Astrocyte (in vitro differentiated cells and primary cell): ENCODE measurements at regions not wholly inside any gene's neighbourhood (a gene's known extent, or its start where the extent isn't known, plus 50 kb on each side); places are given as distances from the start of the nearest gene placed in this dataset.

ENCODE experiments used
- DNase-seq: peaks from one replicate; pipeline ENCODE4 v3.0.0-alpha.2; 2010; ENCODE audit warnings: low read depth
- FAIRE-seq: peaks from 2 replicates; lab custom pipeline; 2011; peaks lifted over from hg19 to GRCh38; lab: Jason Lieb, UNC
- H2AFZ ChIP-seq: 2 replicates; pipeline ENCODE4 v1.6.0; 2012; ENCODE audit warnings: low read depth, low read length, inconsistent platforms
- H3K27ac ChIP-seq: 2 replicates; pipeline ENCODE4 v1.5.1; 2011; ENCODE audit warnings: low read depth, low read length, inconsistent platforms
- H3K27me3 ChIP-seq: 2 replicates; pipeline ENCODE4 v1.6.0; 2011; ENCODE audit warnings: low read length, inconsistent platforms; ENCODE audit not compliant: insufficient read depth
- H3K36me3 ChIP-seq: 2 replicates; pipeline ENCODE4 v1.5.1; 2011; ENCODE audit warnings: low read length, inconsistent platforms; ENCODE audit not compliant: insufficient read depth
- H3K4me1 ChIP-seq: 2 replicates; pipeline ENCODE4 v1.5.1; 2011; ENCODE audit warnings: low read length, inconsistent platforms; ENCODE audit not compliant: insufficient read depth
- H3K4me2 ChIP-seq: 2 replicates; pipeline ENCODE4 v1.6.0; 2012; ENCODE audit warnings: low read length, inconsistent platforms
- H3K4me3 ChIP-seq: 2 replicates; pipeline ENCODE4 v1.5.1; 2011; ENCODE audit warnings: low read depth, mild to moderate bottlenecking, low read length, inconsistent platforms; ENCODE audit not compliant: insufficient read depth
- H3K79me2 ChIP-seq: 2 replicates; pipeline ENCODE4 v1.6.0; 2012; ENCODE audit warnings: mild to moderate bottlenecking, low read length, inconsistent platforms; ENCODE audit not compliant: insufficient read depth
- H3K9ac ChIP-seq: 2 replicates; pipeline ENCODE4 v1.6.0; 2012; ENCODE audit warnings: mild to moderate bottlenecking, low read length, inconsistent platforms
- H3K9me3 ChIP-seq: 2 replicates; pipeline ENCODE4 v1.5.1; 2012; ENCODE audit warnings: low read depth, mild to moderate bottlenecking, low read length, inconsistent platforms; ENCODE audit not compliant: insufficient read depth
- H4K20me1 ChIP-seq: 2 replicates; pipeline ENCODE4 v1.6.0; 2012; ENCODE audit warnings: low read length, inconsistent platforms; ENCODE audit not compliant: insufficient read depth
- H3K27ac Mint-ChIP-seq: one replicate; pipeline ENCODE4 v1.8.0; 2021; ENCODE audit warnings: mild to moderate bottlenecking, mixed read lengths; ENCODE audit not compliant: unreplicated experiment
- H3K27me3 Mint-ChIP-seq: one replicate; pipeline ENCODE4 v1.8.0; 2021; ENCODE audit warnings: low read depth, mixed read lengths; ENCODE audit not compliant: unreplicated experiment
- H3K36me3 Mint-ChIP-seq: one replicate; pipeline ENCODE4 v1.8.0; 2021; ENCODE audit warnings: low read depth, mixed read lengths; ENCODE audit not compliant: unreplicated experiment
- H3K4me1 Mint-ChIP-seq: one replicate; pipeline ENCODE4 v1.8.0; 2021; ENCODE audit warnings: low read depth, mixed read lengths; ENCODE audit not compliant: unreplicated experiment
- H3K4me3 Mint-ChIP-seq: one replicate; pipeline ENCODE4 v1.8.0; 2021; ENCODE audit warnings: mild to moderate bottlenecking, moderate library complexity, mixed read lengths; ENCODE audit not compliant: unreplicated experiment
- H3K9me3 Mint-ChIP-seq: one replicate; pipeline ENCODE4 v1.8.0; 2021; ENCODE audit warnings: mild to moderate bottlenecking, mixed read lengths; ENCODE audit not compliant: unreplicated experiment
- CTCF ChIP-seq: IDR thresholded peaks from 2 replicates; pipeline ENCODE4 v1.5.1; 2011; ENCODE audit warnings: low read depth, mild to moderate bottlenecking, inconsistent platforms, low read length, moderate library complexity; ENCODE audit not compliant: insufficient read depth
- EZH2 ChIP-seq: IDR thresholded peaks from 2 replicates; pipeline ENCODE4 v1.6.1; 2012; ENCODE audit warnings: mild to moderate bottlenecking, low read length, inconsistent platforms; ENCODE audit not compliant: insufficient read depth

GRCh38 chr13:105991131-105991530 lies 544.3 kb downstream of the EFNB2 start:
- H2AFZ ChIP-seq = no peak overlapping the region
- no peaks in the 10 kb centered on the region for H3K79me2 ChIP-seq
- no peak for DNase-seq
- peaks cover 18% of the 10 kb centered on the region for H3K4me1 ChIP-seq
- Mint-ChIP-seq H3K4me3 (no peak overlapping the region), H3K27me3 (peaks cover 2% of the 10 kb centered on the region), H3K4me1 (peaks cover 23% of the 10 kb centered on the region), H3K9me3 (no peaks in the 10 kb centered on the region), H3K36me3 (no peaks in the 10 kb centered on the region), H3K27ac (peak overlapping the region; percentile 73)
- peak overlapping the region; percentile 24 for H3K9ac ChIP-seq
- H3K4me2 ChIP-seq = peak overlapping the region; percentile 62
- H3K27me3 ChIP-seq = no peaks in the 10 kb centered on the region
- H3K9me3 ChIP-seq = no peaks in the 10 kb centered on the region
- FAIRE-seq = no peak
- no peaks in the 10 kb centered on the region for H4K20me1 ChIP-seq
- TF ChIP-seq EZH2 = no peak
- no peak for TF ChIP-seq CTCF
- no peak overlapping the region for H3K4me3 ChIP-seq
- H3K36me3 ChIP-seq = no peaks in the 10 kb centered on the region
- peak overlapping the region; percentile 48 for H3K27ac ChIP-seq

DNA sequence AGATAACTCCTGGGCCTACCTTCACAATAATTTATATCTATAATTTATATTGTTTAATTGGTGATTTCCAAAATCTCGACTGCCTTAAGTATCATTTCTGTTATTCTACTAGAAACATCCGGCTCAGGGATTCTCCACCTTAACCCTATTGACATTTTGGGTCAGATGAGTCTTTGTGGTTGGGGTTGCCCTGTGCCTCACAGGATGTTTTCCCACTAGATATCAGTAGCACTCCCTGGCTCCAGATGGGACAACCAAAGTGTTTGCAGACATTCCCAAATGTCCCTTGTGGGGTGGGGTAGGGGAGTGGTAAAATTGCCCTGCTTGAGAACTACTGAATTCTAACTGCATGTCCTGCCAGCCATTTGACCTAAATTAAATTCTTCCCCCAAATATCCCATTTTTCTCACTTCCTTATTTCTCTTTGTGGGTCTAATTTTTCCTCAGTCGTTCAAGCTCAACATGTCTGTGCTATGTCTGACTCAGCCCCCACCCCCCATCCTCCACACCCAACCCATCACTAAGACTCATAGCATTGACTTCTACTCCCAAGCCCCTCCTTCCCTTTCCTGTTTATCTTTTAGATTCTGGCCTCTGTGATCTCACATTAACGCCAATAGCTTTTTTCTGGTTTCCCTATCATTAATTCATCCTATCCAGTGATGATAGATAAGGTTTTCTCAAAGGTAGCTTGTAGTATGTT lies 545.1 kb downstream of the EFNB2 start:
- Mint-ChIP-seq H3K27me3 (peaks cover 2% of the 10 kb centered on the region), H3K4me3 (no peak overlapping the region), H3K4me1 (peaks cover 23% of the 10 kb centered on the region), H3K36me3 (no peaks in the 10 kb centered on the region), H3K27ac (peak overlapping the region; percentile 73), H3K9me3 (no peaks in the 10 kb centered on the region)
- peak; percentile 54 for DNase-seq
- Histone ChIP-seq H3K9me3 (no peaks in the 10 kb centered on the region), H3K27me3 (no peaks in the 10 kb centered on the region), H3K9ac (no peak overlapping the region), H3K4me3 (no peak overlapping the region), H3K4me2 (peak overlapping the region; percentile 62), H3K27ac (peak overlapping the region; percentile 48), H4K20me1 (no peaks in the 10 kb centered on the region), H3K36me3 (no peaks in the 10 kb centered on the region), H3K79me2 (no peaks in the 10 kb centered on the region), H3K4me1 (peaks cover 18% of the 10 kb centered on the region), H2AFZ (peak overlapping the region; percentile 33)
- FAIRE-seq = no peak
- no peak for TF ChIP-seq EZH2
- no peak for TF ChIP-seq CTCF

- Histone ChIP-seq H3K27me3 (no peaks in the 10 kb centered on the region), H4K20me1 (no peaks in the 10 kb centered on the region), H3K4me3 (no peak overlapping the region), H3K9ac (no peak overlapping the region), H3K27ac (no peak overlapping the region), H3K9me3 (no peaks in the 10 kb centered on the region), H2AFZ (no peak overlapping the region), H3K4me1 (no peaks in the 10 kb centered on the region), H3K4me2 (no peak overlapping the region), H3K79me2 (no peaks in the 10 kb centered on the region), H3K36me3 (no peaks in the 10 kb centered on the region)
- DNase-seq (no peak), FAIRE-seq (no peak)
- Mint-ChIP-seq H3K9me3 (no peaks in the 10 kb centered on the region), H3K4me1 (peaks cover 3% of the 10 kb centered on the region), H3K27me3 (no peaks in the 10 kb centered on the region), H3K36me3 (no peaks in the 10 kb centered on the region), H3K27ac (no peak overlapping the region), H3K4me3 (no peak overlapping the region)
- no peak for TF ChIP-seq CTCF
- TF ChIP-seq EZH2 = no peak
Measured at GRCh38 chr13:105984646-105985045, 550.8 kb downstream of the EFNB2 start.
